CD4-positive, alpha-beta T cell (primary cell): ENCODE measurements at regions not wholly inside any gene's neighbourhood (a gene's known extent, or its start where the extent isn't known, plus 50 kb on each side); places are given as distances from the start of the nearest gene placed in this dataset.

ENCODE experiments used
- ATAC-seq: fragments of 200-7000 bp; cut with Tn5 transposase; one replicate; pipeline ENCODE4 v1.10.0; 2022; ENCODE audit warnings: mild to moderate bottlenecking; ENCODE audit not compliant: poor library complexity
- CTCF ChIA-PET: fragments of 350-600 bp; sonication (Branson Sonifier 250); formaldehyde crosslinking; loops from one replicate; lab custom pipeline; 2021; ENCODE audit warnings: antibody characterized with exemption, inconsistent platforms; lab: Charles Lee
- POLR2A ChIA-PET: fragments of 350-600 bp; sonication (Branson Sonifier 250); formaldehyde crosslinking; loops from one replicate; lab custom pipeline; 2021; ENCODE audit warnings: antibody characterized with exemption, inconsistent platforms; lab: Charles Lee
- DNase-seq, 14 experiments: peaks; one replicate each; pipeline ENCODE4 v3.0.0-alpha.2; 2013 to 2020; ENCODE audit warnings: mixed read lengths in 2 of 14
- H3K27ac ChIP-seq, 2 donors: one replicate each; pipeline versions ENCODE4 v1.5.1 to v1.7.0; 2013; ENCODE audit warnings: low read length in 2 of 2, low read depth in 1 of 2, mild to moderate bottlenecking in 1 of 2
- H3K27me3 ChIP-seq, 2 experiments: 1 replicate in 1 of 2; 2 replicates in 1 of 2; pipeline versions ENCODE4 v1.6.1 to v1.7.0; 2013; ENCODE audit warnings: low read length in 2 of 2, control low read depth in 1 of 2, mild to moderate bottlenecking in 1 of 2, moderate library complexity in 1 of 2; ENCODE audit not compliant: insufficient read depth in 2 of 2, control insufficient read depth in 1 of 2
- H3K36me3 ChIP-seq: one replicate; pipeline ENCODE4 v1.6.1; 2013; ENCODE audit warnings: low read length, control low read depth; ENCODE audit not compliant: insufficient read depth
- H3K4me1 ChIP-seq: one replicate; pipeline ENCODE4 v1.6.1; 2013; ENCODE audit warnings: low read length, control low read depth; ENCODE audit not compliant: insufficient read depth
- H3K4me3 ChIP-seq: one replicate; pipeline ENCODE4 v1.5.1; 2013; ENCODE audit warnings: mild to moderate bottlenecking, low read length, moderate library complexity
- H3K9me3 ChIP-seq, 2 experiments: 1 replicate in 1 of 2; 2 replicates in 1 of 2; pipeline versions ENCODE4 v1.6.1 to v1.7.0; 2013; ENCODE audit warnings: low read length in 2 of 2, mild to moderate bottlenecking in 2 of 2, control low read depth in 1 of 2, moderate library complexity in 1 of 2; ENCODE audit not compliant: control insufficient read depth in 1 of 2, insufficient read depth in 1 of 2
- H3K27ac Mint-ChIP-seq: one replicate; pipeline ENCODE4 v1.8.0; 2020; ENCODE audit warnings: mixed read lengths
- H3K27me3 Mint-ChIP-seq: one replicate; pipeline ENCODE4 v1.8.0; 2021; ENCODE audit warnings: mixed read lengths
- H3K36me3 Mint-ChIP-seq: one replicate; pipeline ENCODE4 v1.8.0; 2021; ENCODE audit warnings: low read depth, mixed read lengths
- H3K4me1 Mint-ChIP-seq: one replicate; pipeline ENCODE4 v1.8.0; 2021; ENCODE audit warnings: low read depth, mixed read lengths
- H3K4me3 Mint-ChIP-seq: one replicate; pipeline ENCODE4 v1.8.0; 2020; ENCODE audit warnings: mild to moderate bottlenecking, mixed read lengths
- H3K9me3 Mint-ChIP-seq: one replicate; pipeline ENCODE4 v1.8.0; 2020; ENCODE audit warnings: mixed read lengths
- CTCF ChIP-seq: fragments of 200-600 bp; IDR thresholded peaks from one replicate; pipeline ENCODE4 v1.8.0; 2022; ENCODE audit warnings: antibody characterized with exemption, mild to moderate bottlenecking
- intact Hi-C, 2 experiments: fragments of 100-400 bp; cut with DNase I in 1 of 2; cut with micrococcal nuclease in 1 of 2; formaldehyde crosslinking; loops; one replicate each; pipeline versions ENCODE4 v1.15.1 to v1.9.0; 2023 to 2025; cut with DNase I, micrococcal nuclease

- Histone ChIP-seq H3K36me3 (no peaks in the 10 kb centered on the region), H3K27ac (no peak overlapping the region), H3K4me3 (no peak overlapping the region), H3K27me3 (no peaks in the 10 kb centered on the region), H3K4me1 (no peaks in the 10 kb centered on the region), H3K9me3 (no peaks in the 10 kb centered on the region)
- ChIA-PET CTCF (no interaction called here), POLR2A (no interaction called here)
- no peak overlapping the region for H3K27ac Mint-ChIP-seq
- H3K4me3 Mint-ChIP-seq = no peak overlapping the region
- H3K36me3 Mint-ChIP-seq = no peaks in the 10 kb centered on the region
- no peak for TF ChIP-seq CTCF
- no peak for DNase-seq
- intact Hi-C loops = no loop called here
- no peaks in the 10 kb centered on the region for H3K9me3 Mint-ChIP-seq
- no peaks in the 10 kb centered on the region for H3K4me1 Mint-ChIP-seq
- no peak for ATAC-seq
- no peaks in the 10 kb centered on the region for H3K27me3 Mint-ChIP-seq
Measured at GRCh38 chr2:217529271-217529670, 473.5 kb downstream of the TNS1 start.

GRCh38 chr2:217527590-217528202 is 475.1 kb downstream of the TNS1 start:
- Histone ChIP-seq H3K4me3 (no peak overlapping the region), H3K27me3 (no peaks in the 10 kb centered on the region), H3K27ac (no peak overlapping the region), H3K9me3 (no peaks in the 10 kb centered on the region), H3K36me3 (no peaks in the 10 kb centered on the region), H3K4me1 (no peaks in the 10 kb centered on the region)
- H3K36me3 Mint-ChIP-seq = no peaks in the 10 kb centered on the region
- H3K9me3 Mint-ChIP-seq = no peaks in the 10 kb centered on the region
- H3K27ac Mint-ChIP-seq = no peak overlapping the region
- TF ChIP-seq CTCF = no peak
- DNase-seq (no peak), ATAC-seq (no peak)
- CTCF ChIA-PET = no interaction called here
- H3K4me1 Mint-ChIP-seq = no peaks in the 10 kb centered on the region
- POLR2A ChIA-PET = no interaction called here
- intact Hi-C loops = no loop called here
- no peaks in the 10 kb centered on the region for H3K27me3 Mint-ChIP-seq
- no peak overlapping the region for H3K4me3 Mint-ChIP-seq

- H3K4me3 Mint-ChIP-seq = no peak overlapping the region
Measured at GRCh38 chr2:217525076-217525475, 477.7 kb downstream of the TNS1 start.

More at GRCh38 chr2:217525076-217525475, 477.7 kb downstream of the TNS1 start:
- Histone ChIP-seq H3K4me1 (no peaks in the 10 kb centered on the region), H3K27me3 (no peaks in the 10 kb centered on the region), H3K9me3 (no peaks in the 10 kb centered on the region), H3K27ac (no peak overlapping the region), H3K36me3 (no peaks in the 10 kb centered on the region), H3K4me3 (no peak overlapping the region)
- ChIA-PET CTCF (no interaction called here), POLR2A (no interaction called here)
- Mint-ChIP-seq H3K27me3 (no peaks in the 10 kb centered on the region), H3K4me1 (no peaks in the 10 kb centered on the region), H3K36me3 (no peaks in the 10 kb centered on the region), H3K27ac (no peak overlapping the region), H3K9me3 (no peaks in the 10 kb centered on the region)
- no peak for DNase-seq
- intact Hi-C loops = no loop called here
- TF ChIP-seq CTCF = no peak
- ATAC-seq = no peak
